ENCODE measurements at regions not wholly inside any gene's neighbourhood (a gene's known extent, or its start where the extent isn't known, plus 50 kb on each side); places are given as distances from the start of the nearest gene placed in this dataset.

GRCh38 chr11:42344204-42344792, 884.8 kb upstream of the LRRC4C start:
- no peaks in the 10 kb centered on the region for H3K4me1 ChIP-seq
- H3K36me3 ChIP-seq, result no peaks in the 10 kb centered on the region
- H3K27ac ChIP-seq, result no peak overlapping the region
- H3K9me3 ChIP-seq, result peaks cover 0 to 9% (median 5%) of the 10 kb centered on the region in 3 donors
- no peak overlapping the region for H3K4me3 ChIP-seq
- no peak for DNase-seq
- intact Hi-C loops (cut with DNase I; ENCODE audit: low total_unique reads), result no loop called here
- H3K27me3 ChIP-seq, result no peaks in the 10 kb centered on the region
- TF ChIP-seq, protein P1, sequence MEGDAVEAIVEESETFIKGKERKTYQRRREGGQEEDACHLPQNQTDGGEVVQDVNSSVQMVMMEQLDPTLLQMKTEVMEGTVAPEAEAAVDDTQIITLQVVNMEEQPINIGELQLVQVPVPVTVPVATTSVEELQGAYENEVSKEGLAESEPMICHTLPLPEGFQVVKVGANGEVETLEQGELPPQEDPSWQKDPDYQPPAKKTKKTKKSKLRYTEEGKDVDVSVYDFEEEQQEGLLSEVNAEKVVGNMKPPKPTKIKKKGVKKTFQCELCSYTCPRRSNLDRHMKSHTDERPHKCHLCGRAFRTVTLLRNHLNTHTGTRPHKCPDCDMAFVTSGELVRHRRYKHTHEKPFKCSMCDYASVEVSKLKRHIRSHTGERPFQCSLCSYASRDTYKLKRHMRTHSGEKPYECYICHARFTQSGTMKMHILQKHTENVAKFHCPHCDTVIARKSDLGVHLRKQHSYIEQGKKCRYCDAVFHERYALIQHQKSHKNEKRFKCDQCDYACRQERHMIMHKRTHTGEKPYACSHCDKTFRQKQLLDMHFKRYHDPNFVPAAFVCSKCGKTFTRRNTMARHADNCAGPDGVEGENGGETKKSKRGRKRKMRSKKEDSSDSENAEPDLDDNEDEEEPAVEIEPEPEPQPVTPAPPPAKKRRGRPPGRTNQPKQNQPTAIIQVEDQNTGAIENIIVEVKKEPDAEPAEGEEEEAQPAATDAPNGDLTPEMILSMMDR (IDR thresholded peaks at IDR 0.05), result no peak

DNA sequence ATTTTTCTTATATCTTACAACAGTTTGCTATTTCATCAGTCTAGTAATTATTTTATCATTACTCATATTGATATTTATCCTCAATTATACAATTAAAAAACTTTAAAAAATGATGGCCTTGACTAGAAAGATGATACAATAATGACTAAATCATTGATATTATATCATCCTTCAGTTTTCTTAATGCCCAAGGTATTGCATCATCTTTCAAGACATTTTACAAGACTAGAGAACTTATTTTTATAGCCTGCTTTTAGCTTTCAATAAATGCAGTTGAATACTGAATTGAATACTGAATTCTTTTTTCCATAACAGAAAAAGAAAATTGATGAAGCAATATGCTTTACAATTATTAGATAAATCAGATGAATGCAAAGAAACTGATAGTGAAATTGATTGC, 886.5 kb upstream of the LRRC4C start:
- H3K27me3 ChIP-seq, result no peaks in the 10 kb centered on the region
- no peaks in the 10 kb centered on the region for H3K36me3 ChIP-seq
- intact Hi-C loops (cut with DNase I; ENCODE audit: low total_unique reads), result no loop called here
- no peak for DNase-seq
- no peaks in the 10 kb centered on the region for H3K9me3 ChIP-seq
- TF ChIP-seq, protein P1 (IDR thresholded peaks at IDR 0.05), result no peak
- no peak overlapping the region for H3K27ac ChIP-seq
- H3K4me3 ChIP-seq, result no peak overlapping the region
- H3K4me1 ChIP-seq, result no peaks in the 10 kb centered on the region

DNA sequence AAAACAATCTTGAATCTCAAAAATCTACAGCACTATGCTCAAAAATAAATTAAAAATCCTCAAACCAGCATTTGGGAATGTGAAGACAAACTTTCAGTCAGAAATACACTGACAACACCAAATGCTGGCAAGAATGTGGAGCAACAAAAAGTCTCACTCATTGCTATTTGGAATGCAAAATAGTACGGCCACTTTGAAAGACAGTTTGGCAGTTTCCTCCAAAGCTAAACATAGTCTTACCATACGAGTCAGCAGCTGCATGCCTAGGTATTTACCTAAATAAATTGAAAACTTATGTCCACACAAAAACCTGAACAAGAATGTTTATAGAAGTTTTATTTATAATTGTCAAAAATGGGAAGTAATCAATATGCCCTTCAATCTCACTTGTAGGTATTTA, 904.2 kb upstream of the LRRC4C start:
- Histone ChIP-seq H3K4me1 (no peaks in the 10 kb centered on the region), H3K27ac (no peak overlapping the region), H3K36me3 (no peaks in the 10 kb centered on the region), H3K9me3 (no peaks in the 10 kb centered on the region), H3K27me3 (no peaks in the 10 kb centered on the region), H3K4me3 (no peak overlapping the region)
- DNase-seq, result no peak
- TF ChIP-seq, protein P1 (IDR thresholded peaks at IDR 0.05), result no peak
- intact Hi-C loops (cut with DNase I; ENCODE audit: low total_unique reads), result no loop called here

GRCh38 chr11:42390116-42390515, 921.7 kb upstream of the API5 start:
- H3K4me1 ChIP-seq, result no peaks in the 10 kb centered on the region
- no peaks in the 10 kb centered on the region for H3K27me3 ChIP-seq
- intact Hi-C loops (cut with DNase I; ENCODE audit: low total_unique reads), result no loop called here
- H3K9me3 ChIP-seq, result no peaks in the 10 kb centered on the region
- TF ChIP-seq, protein P1 (IDR thresholded peaks at IDR 0.05), result no peak
- no peak for DNase-seq
- no peak overlapping the region for H3K4me3 ChIP-seq
- no peaks in the 10 kb centered on the region for H3K36me3 ChIP-seq
- no peak overlapping the region for H3K27ac ChIP-seq

DNA sequence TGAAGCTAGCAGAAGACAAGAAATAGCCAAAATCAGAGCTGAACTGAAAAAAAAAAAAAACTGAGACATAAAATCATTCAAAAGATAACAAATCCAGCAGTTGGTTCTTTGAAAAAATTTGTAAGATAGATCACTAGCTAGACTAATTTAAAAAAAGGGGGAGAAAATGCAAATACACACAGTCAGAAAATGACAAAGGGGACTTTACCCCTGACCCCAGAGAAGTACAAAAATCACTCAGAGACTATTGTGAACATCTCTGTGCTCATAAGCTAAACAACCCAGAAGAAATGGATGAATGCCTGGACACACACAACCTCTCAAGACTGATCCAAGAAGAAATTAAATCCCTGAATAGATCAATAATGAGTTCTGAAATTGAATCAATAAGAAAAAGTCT, 914.3 kb upstream of the API5 start:
- Histone ChIP-seq H3K36me3 (no peaks in the 10 kb centered on the region), H3K4me3 (no peak overlapping the region), H3K27ac (no peak overlapping the region), H3K4me1 (no peaks in the 10 kb centered on the region), H3K27me3 (no peaks in the 10 kb centered on the region), H3K9me3 (no peaks in the 10 kb centered on the region)
- intact Hi-C loops (cut with DNase I; ENCODE audit: low total_unique reads), result no loop called here
- no peak for DNase-seq
- TF ChIP-seq, protein P1 (IDR thresholded peaks at IDR 0.05), result no peak

GRCh38 chr11:42407341-42407740, 904.5 kb upstream of the API5 start:
- DNase-seq, result no peak
- no peak overlapping the region for H3K27ac ChIP-seq
- intact Hi-C loops (cut with DNase I; ENCODE audit: low total_unique reads), result no loop called here
- H3K4me1 ChIP-seq, result no peaks in the 10 kb centered on the region
- no peak overlapping the region for H3K4me3 ChIP-seq
- TF ChIP-seq, protein P1 (IDR thresholded peaks at IDR 0.05), result no peak
- H3K27me3 ChIP-seq, result no peaks in the 10 kb centered on the region
- no peaks in the 10 kb centered on the region for H3K9me3 ChIP-seq
- H3K36me3 ChIP-seq, result no peaks in the 10 kb centered on the region

Measured in tibial artery (tissue), 4 donors.